Prostate gland (tissue), 2 donors: ENCODE measurements at regions not wholly inside any gene's neighbourhood (a gene's known extent, or its start where the extent isn't known, plus 50 kb on each side); places are given as distances from the start of the nearest gene placed in this dataset.

Experiments
- DNase-seq: peaks from one replicate; pipeline ENCODE4 v3.0.0-alpha.2; 2019; ENCODE audit warnings: low spot score
- H3K27ac ChIP-seq, 2 donors: fragments of 200-600 bp; sonication (generic); 2 replicates each; pipeline ENCODE4 v1.5.1; 2017 to 2019
- H3K27me3 ChIP-seq: fragments of 200-600 bp; sonication (generic); replicated peaks from 2 replicates; pipeline ENCODE4 v1.5.1; 2019; ENCODE audit not compliant: insufficient read depth
- H3K36me3 ChIP-seq, 2 donors: fragments of 200-600 bp; sonication (generic); 1 replicate in 1 of 2; 2 replicates in 1 of 2; pipeline versions ENCODE4 v1.5.1 to v1.8.1; 2017 to 2019
- H3K4me1 ChIP-seq: fragments of 200-600 bp; sonication (generic); replicated peaks from 2 replicates; pipeline ENCODE4 v1.5.1; 2019
- H3K4me3 ChIP-seq, 2 donors: fragments of 200-600 bp; sonication (generic); 2 replicates each; pipeline ENCODE4 v1.5.1; 2017 to 2019
- H3K9me3 ChIP-seq: fragments of 200-600 bp; sonication (generic); 2 replicates; pipeline ENCODE4 v1.5.1; 2017
- CTCF ChIP-seq, 4 experiments: fragments of 200-600 bp in 2 of 4; fragments of 450-650 bp in 2 of 4; sonication (generic) in 2 of 4; IDR thresholded peaks; 1 replicate in 3 of 4; 2 replicates in 1 of 4; pipeline ENCODE4 v1.5.1; 2016 to 2019; ENCODE audit warnings: antibody characterized with exemption in 4 of 4, mild to moderate bottlenecking in 2 of 4, moderate library complexity in 2 of 4
- POLR2A ChIP-seq: fragments of 450-650 bp; IDR thresholded peaks from one replicate; pipeline ENCODE4 v1.6.1; 2016; ENCODE audit warnings: antibody characterized with exemption, mild to moderate bottlenecking
- POLR2AphosphoS5 ChIP-seq: sonication (generic); formaldehyde crosslinking; IDR thresholded peaks from one replicate; pipeline ENCODE4 v1.6.1; 2017; ENCODE audit warnings: antibody characterized with exemption
- WGBS: methylation state at CpG from one replicate; pipeline ENCODE4 v1.1.5; 2018; 5-methylcytosine and 5-hydroxymethylcytosine counted together
- intact Hi-C: fragments of 100-400 bp; cut with DNase I; formaldehyde crosslinking; loops from one replicate; pipeline ENCODE4 v1.14.2; 2022

GRCh38 chr1:67614511-67614934, 70.5 kb upstream of the GADD45A start:
- H3K27ac ChIP-seq = no peak overlapping the region
- no peaks in the 10 kb centered on the region for H3K27me3 ChIP-seq
- no peak overlapping the region for H3K4me3 ChIP-seq
- H3K36me3 ChIP-seq = no peaks in the 10 kb centered on the region
- DNase-seq = no peak
- H3K4me1 ChIP-seq = no peaks in the 10 kb centered on the region
- intact Hi-C loops = no loop called here
- WGBS = 66% methylated on average over 3 of the region's 3 CpGs
- no peaks in the 10 kb centered on the region for H3K9me3 ChIP-seq
- TF ChIP-seq CTCF (IDR thresholded peaks at IDR 0.05) (no peak), POLR2AphosphoS5 (no peak), POLR2A (no peak)

- Histone ChIP-seq H3K9me3 (no peaks in the 10 kb centered on the region), H3K36me3 (no peaks in the 10 kb centered on the region), H3K27me3 (no peaks in the 10 kb centered on the region), H3K4me1 (no peaks in the 10 kb centered on the region), H3K4me3 (no peak overlapping the region), H3K27ac (no peak overlapping the region)
- no peak for DNase-seq
- intact Hi-C loops = no loop called here
- TF ChIP-seq POLR2AphosphoS5 (no peak), POLR2A (no peak), CTCF (IDR thresholded peaks at IDR 0.05) (no peak)
- WGBS = 65% methylated on average over 1 of the region's 1 CpG
Observed at GRCh38 chr1:67615886-67616285, 69.1 kb upstream of the GADD45A start.

- Histone ChIP-seq H3K27ac (no peak overlapping the region), H3K36me3 (no peaks in the 10 kb centered on the region), H3K9me3 (no peaks in the 10 kb centered on the region), H3K4me1 (no peaks in the 10 kb centered on the region), H3K27me3 (no peaks in the 10 kb centered on the region), H3K4me3 (no peak overlapping the region)
- intact Hi-C loops = no loop called here
- no peak for DNase-seq
- 64% methylated on average over 2 of the region's 2 CpGs for WGBS
- TF ChIP-seq POLR2AphosphoS5 = no peak
- TF ChIP-seq CTCF (IDR thresholded peaks at IDR 0.05) = no peak
- TF ChIP-seq POLR2A = no peak
Observed at GRCh38 chr1:67616394-67616985, 68.5 kb upstream of the GADD45A start.

GRCh38 chr1:67618285-67619018, 66.5 kb upstream of the GADD45A start:
- peak; percentile 68 for DNase-seq
- Histone ChIP-seq H3K27me3 (no peaks in the 10 kb centered on the region), H3K4me1 (no peaks in the 10 kb centered on the region), H3K27ac (peak overlapping the region; percentile 43 to 66), H3K9me3 (no peaks in the 10 kb centered on the region), H3K36me3 (no peaks in the 10 kb centered on the region), H3K4me3 (no peak overlapping the region)
- intact Hi-C loops = no loop called here
- no peak for TF ChIP-seq POLR2A
- peak; percentile 52 for TF ChIP-seq POLR2AphosphoS5
- WGBS = 16% methylated on average over 14 of the region's 14 CpGs

- H3K36me3 ChIP-seq = no peaks in the 10 kb centered on the region
- no peak for TF ChIP-seq POLR2A
- TF ChIP-seq CTCF (IDR thresholded peaks at IDR 0.05) = no peak
- no peak for TF ChIP-seq POLR2AphosphoS5
- no peaks in the 10 kb centered on the region for H3K27me3 ChIP-seq
- no peaks in the 10 kb centered on the region for H3K9me3 ChIP-seq
- intact Hi-C loops = no loop called here
- no peak overlapping the region for H3K4me3 ChIP-seq
- H3K4me1 ChIP-seq = no peaks in the 10 kb centered on the region
- H3K27ac ChIP-seq = peak overlapping the region; percentile 43 to 66
- WGBS = 31% methylated on average over 2 of the region's 2 CpGs
- no peak for DNase-seq
Observed at GRCh38 chr1:67619080-67619479, 65.9 kb upstream of the GADD45A start.
